ENCODE measurements at regions not wholly inside any gene's neighbourhood (a gene's known extent, or its start where the extent isn't known, plus 50 kb on each side); places are given as distances from the start of the nearest gene placed in this dataset.

DNA sequence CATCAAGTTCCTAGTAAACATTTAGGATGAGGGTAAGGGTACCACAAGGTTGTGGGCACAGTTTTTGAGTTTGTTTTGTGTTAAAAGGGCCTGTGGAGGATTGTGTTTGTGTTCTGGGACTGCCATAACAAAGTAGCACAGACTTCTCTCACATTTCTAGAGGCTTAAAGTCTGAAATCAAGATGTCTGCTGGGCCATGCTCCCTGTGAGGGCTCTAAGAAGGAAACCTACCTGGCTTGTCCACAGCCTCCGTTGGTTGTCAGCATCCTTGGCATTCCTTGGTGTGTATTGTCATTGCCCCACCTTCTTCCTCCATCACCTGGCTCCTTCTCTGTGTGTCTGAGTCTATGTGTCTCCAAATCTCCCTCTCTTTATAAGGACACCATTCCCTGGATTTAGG is 808.1 kb upstream of the RBFOX1 start:
- TF ChIP-seq, protein P1, sequence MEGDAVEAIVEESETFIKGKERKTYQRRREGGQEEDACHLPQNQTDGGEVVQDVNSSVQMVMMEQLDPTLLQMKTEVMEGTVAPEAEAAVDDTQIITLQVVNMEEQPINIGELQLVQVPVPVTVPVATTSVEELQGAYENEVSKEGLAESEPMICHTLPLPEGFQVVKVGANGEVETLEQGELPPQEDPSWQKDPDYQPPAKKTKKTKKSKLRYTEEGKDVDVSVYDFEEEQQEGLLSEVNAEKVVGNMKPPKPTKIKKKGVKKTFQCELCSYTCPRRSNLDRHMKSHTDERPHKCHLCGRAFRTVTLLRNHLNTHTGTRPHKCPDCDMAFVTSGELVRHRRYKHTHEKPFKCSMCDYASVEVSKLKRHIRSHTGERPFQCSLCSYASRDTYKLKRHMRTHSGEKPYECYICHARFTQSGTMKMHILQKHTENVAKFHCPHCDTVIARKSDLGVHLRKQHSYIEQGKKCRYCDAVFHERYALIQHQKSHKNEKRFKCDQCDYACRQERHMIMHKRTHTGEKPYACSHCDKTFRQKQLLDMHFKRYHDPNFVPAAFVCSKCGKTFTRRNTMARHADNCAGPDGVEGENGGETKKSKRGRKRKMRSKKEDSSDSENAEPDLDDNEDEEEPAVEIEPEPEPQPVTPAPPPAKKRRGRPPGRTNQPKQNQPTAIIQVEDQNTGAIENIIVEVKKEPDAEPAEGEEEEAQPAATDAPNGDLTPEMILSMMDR (IDR thresholded peaks at IDR 0.05) = no peak
- TF ChIP-seq POLR2A (IDR thresholded peaks at IDR 0.05) (no peak), POLR2AphosphoS5 (IDR thresholded peaks at IDR 0.05; ENCODE audit: insufficient read depth in 1 of 2, low read depth in 1 of 2) (no peak)
- no peak for DNase-seq (ENCODE audit: extremely low spot score in 2 of 2)

DNA sequence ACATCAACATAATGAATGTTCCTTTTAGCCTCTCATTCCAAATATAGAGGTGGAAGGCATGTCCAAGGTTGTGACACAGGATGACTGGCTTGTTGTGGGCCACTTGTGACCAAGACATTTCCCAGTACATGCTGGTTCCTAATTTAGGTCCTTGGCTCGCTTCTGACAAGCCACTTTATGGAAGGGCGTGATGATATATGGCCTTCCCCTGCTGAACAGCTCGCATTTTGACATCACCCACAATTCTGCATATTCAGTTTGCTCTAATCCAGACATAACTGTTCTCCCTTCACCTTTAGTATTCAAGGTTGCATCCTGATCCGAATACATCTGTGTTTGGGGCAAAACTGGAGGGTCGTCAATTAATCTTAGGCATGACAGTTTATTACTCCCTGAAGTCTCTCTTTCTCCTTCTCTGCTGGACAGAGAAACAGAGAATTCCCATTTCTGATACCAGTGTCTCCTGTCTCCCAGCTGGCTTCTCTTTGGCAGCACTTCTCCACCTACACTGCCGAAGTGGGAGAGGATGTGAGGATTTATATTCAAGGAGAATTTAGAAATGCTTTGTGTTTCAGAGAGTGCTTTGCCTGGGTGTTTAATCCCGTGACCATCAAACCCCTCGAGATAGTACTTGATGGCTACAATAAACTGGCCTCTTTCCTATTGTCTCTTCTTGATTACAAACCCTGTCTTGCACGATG is 815.5 kb upstream of the RBFOX1 start:
- no peaks in the 10 kb centered on the region for H3K36me3 ChIP-seq
- TF ChIP-seq POLR2A (IDR thresholded peaks at IDR 0.05) (no peak), POLR2AphosphoS5 (IDR thresholded peaks at IDR 0.05; ENCODE audit: insufficient read depth in 1 of 2, low read depth in 1 of 2) (no peak)
- TF ChIP-seq, protein P1 (IDR thresholded peaks at IDR 0.05) = no peak
- no peak overlapping the region for H3K4me3 ChIP-seq
- no peak overlapping the region for H3K27ac ChIP-seq
- intact Hi-C loops (cut with DNase I) = no loop called here
- DNase-seq (ENCODE audit: extremely low spot score in 2 of 2) = no peak
- no peaks in the 10 kb centered on the region for H3K27me3 ChIP-seq
- no peaks in the 10 kb centered on the region for H3K4me1 ChIP-seq
- H3K9me3 ChIP-seq = no peaks in the 10 kb centered on the region

More for the DNA sequence above, 808.1 kb upstream of the RBFOX1 start:
- Histone ChIP-seq H3K27ac (no peak overlapping the region), H3K4me1 (no peaks in the 10 kb centered on the region), H3K36me3 (no peaks in the 10 kb centered on the region), H3K27me3 (no peaks in the 10 kb centered on the region), H3K9me3 (no peaks in the 10 kb centered on the region), H3K4me3 (no peak overlapping the region)
- intact Hi-C loops (cut with DNase I) = no loop called here

DNA sequence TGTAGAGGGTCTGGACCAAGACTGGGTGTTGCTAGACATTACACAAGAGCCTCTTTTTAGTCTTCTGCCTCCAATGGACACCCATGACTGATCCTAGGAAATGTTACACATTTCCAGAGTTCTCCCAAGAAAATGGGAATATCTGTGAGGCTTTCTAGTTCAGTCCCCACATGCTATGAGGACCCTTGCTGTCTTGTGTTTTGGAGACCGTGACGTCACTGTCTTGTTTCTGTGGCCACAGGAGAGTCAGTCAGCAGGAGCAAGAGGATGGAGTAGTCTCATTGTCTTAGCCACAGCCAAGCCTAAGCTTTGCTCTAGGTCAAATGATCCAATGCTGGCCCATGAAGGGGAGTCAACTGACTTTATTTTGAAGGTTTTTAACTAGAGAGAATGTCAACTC is 820.1 kb upstream of the RBFOX1 start:
- intact Hi-C loops (cut with DNase I) = no loop called here
- TF ChIP-seq, protein P1 (IDR thresholded peaks at IDR 0.05) = no peak
- no peak for TF ChIP-seq POLR2AphosphoS5 (IDR thresholded peaks at IDR 0.05; ENCODE audit: insufficient read depth in 1 of 2, low read depth in 1 of 2)
- TF ChIP-seq POLR2A (IDR thresholded peaks at IDR 0.05) = no peak
- Histone ChIP-seq H3K9me3 (no peaks in the 10 kb centered on the region), H3K27me3 (no peaks in the 10 kb centered on the region), H3K36me3 (no peaks in the 10 kb centered on the region), H3K27ac (no peak overlapping the region), H3K4me3 (no peak overlapping the region), H3K4me1 (no peaks in the 10 kb centered on the region)
- DNase-seq (ENCODE audit: extremely low spot score in 2 of 2) = no peak

DNA sequence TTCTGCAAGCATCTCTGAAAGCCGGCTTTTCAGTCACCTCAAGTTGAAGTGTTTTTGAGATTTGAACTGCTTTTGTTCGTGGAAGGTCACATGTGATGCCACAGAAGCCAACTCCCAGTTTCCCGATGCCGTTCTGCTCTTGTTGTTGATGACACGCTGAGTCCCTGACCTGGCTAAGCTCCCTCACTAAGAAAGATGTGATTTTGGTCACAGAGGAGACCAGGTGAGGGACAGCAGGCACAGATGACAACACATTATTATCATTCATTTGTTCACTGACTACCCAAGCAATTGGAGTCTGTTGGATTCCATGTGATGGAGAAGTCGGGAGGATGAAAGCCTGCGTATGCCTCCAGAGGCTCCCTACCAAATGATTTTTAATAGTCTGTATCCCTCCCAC is 822.4 kb upstream of the RBFOX1 start:
- no peak overlapping the region for H3K27ac ChIP-seq
- no peaks in the 10 kb centered on the region for H3K9me3 ChIP-seq
- H3K4me3 ChIP-seq = no peak overlapping the region
- DNase-seq (ENCODE audit: extremely low spot score in 2 of 2) = no peak
- intact Hi-C loops (cut with DNase I) = no loop called here
- no peaks in the 10 kb centered on the region for H3K27me3 ChIP-seq
- no peaks in the 10 kb centered on the region for H3K4me1 ChIP-seq
- TF ChIP-seq, protein P1 (IDR thresholded peaks at IDR 0.05) = no peak
- TF ChIP-seq POLR2A (IDR thresholded peaks at IDR 0.05) = no peak
- TF ChIP-seq POLR2AphosphoS5 (IDR thresholded peaks at IDR 0.05; ENCODE audit: insufficient read depth in 1 of 2, low read depth in 1 of 2) = no peak
- no peaks in the 10 kb centered on the region for H3K36me3 ChIP-seq

DNA sequence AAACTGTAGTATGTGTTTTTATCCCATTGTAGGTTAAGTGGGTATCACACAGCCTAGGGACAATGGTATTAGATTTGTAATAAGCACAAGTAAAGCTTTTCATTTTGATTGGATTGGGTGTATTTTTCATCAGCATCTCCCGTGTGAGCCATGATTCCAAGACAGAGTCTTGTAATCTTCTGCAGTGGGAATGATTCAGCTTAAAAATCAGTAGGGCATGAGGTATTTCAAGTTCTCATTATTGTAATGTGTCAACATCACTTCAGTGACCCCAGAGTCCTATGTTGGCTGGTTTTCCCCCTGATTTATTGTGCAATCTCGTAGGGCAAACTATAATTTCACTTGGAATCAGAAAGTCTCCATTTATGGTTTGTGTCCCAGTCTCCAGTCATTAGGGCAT is 833.2 kb upstream of the RBFOX1 start:
- intact Hi-C loops (cut with DNase I) = no loop called here

More for the DNA sequence above, 833.2 kb upstream of the RBFOX1 start:
- Histone ChIP-seq H3K4me3 (no peak overlapping the region), H3K27ac (no peak overlapping the region), H3K36me3 (no peaks in the 10 kb centered on the region), H3K9me3 (no peaks in the 10 kb centered on the region), H3K27me3 (no peaks in the 10 kb centered on the region), H3K4me1 (no peaks in the 10 kb centered on the region)
- TF ChIP-seq, protein P1 (IDR thresholded peaks at IDR 0.05) = no peak
- no peak for TF ChIP-seq POLR2A (IDR thresholded peaks at IDR 0.05)
- TF ChIP-seq POLR2AphosphoS5 (IDR thresholded peaks at IDR 0.05; ENCODE audit: insufficient read depth in 1 of 2, low read depth in 1 of 2) = no peak
- DNase-seq (ENCODE audit: extremely low spot score in 2 of 2) = no peak

Data from vagina (tissue), 2 donors.